SH-SY5Y (cell line): ENCODE measurements at regions not wholly inside any gene's neighbourhood (a gene's known extent, or its start where the extent isn't known, plus 50 kb on each side); places are given as distances from the start of the nearest gene placed in this dataset.

Experiments used
- GATA2 ChIP-seq: IDR thresholded peaks from 2 replicates; pipeline ENCODE4 v1.6.1; 2011; ENCODE audit warnings: mild to moderate bottlenecking, low read depth, low read length
- GATA3 ChIP-seq: IDR thresholded peaks from 2 replicates; pipeline ENCODE4 v1.6.1; 2011; ENCODE audit warnings: low read depth, mild to moderate bottlenecking, low read length, moderate library complexity

GRCh38 chr1:58402444-58402843 lies 144.1 kb downstream of the OMA1 start:
- no peak for TF ChIP-seq GATA2
- no peak for TF ChIP-seq GATA3
